ENCODE measurements at regions not wholly inside any gene's neighbourhood (a gene's known extent, or its start where the extent isn't known, plus 50 kb on each side); places are given as distances from the start of the nearest gene placed in this dataset.

DNA sequence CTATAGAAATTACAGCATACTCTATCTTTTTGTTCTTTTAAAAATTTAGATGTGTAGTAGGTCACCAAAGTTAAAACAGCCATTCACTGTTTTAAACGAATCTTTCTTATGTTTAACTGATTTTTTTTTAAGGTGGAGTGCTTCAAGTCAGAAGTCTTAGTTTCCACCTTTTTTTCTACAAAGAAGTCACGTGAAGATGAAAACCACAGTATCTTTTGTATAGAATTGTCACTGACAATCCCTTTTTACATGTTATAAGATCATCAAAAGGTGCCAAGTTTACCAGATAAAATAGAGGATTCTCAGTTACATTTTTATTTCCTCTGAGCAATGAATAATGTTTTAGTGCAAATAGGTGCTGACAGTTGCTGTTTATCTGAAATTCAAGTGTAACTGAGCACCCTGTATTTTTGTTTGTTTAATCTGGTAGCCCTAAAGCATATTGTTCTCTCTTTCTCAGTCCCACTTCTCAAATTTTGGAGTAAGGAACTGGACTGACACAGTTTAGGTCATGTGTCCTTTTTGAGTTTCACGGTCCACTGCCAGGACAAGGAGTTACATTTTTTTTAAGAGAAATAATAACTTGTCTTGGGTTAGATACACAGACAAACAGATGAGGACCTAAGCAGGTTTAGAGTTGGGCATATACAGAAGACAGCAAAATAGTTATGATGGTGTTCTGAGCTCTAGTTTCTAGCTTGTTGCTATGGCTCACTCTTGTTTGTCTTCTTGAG lies 233.2 kb upstream of the MBL2 start:
- TF ChIP-seq POLR2A (IDR thresholded peaks at IDR 0.05) (no peak), CTCF (IDR thresholded peaks at IDR 0.05) (no peak)
